Aorta (tissue), 5 donors: ENCODE measurements at regions not wholly inside any gene's neighbourhood (a gene's known extent, or its start where the extent isn't known, plus 50 kb on each side); places are given as distances from the start of the nearest gene placed in this dataset.
"Not testable (repeated sequence)": the region's sequence is repeated elsewhere in the genome, so short reads cannot be mapped to it uniquely, and the experiment has no call there.

ENCODE experiments used
- ATAC-seq: fragments of 200-7000 bp; cut with Tn5 transposase; one replicate; pipeline ENCODE4 v1.9.1; 2022; ENCODE audit warnings: moderate library complexity; ENCODE audit not compliant: low FRiP score
- DNase-seq, 2 donors: peaks; one replicate each; pipeline ENCODE4 v3.0.0-alpha.2; 2020
- H3K27ac ChIP-seq, 2 donors: one replicate each; pipeline ENCODE4 v1.5.1; 2013; ENCODE audit warnings: low read length in 2 of 2, mild to moderate bottlenecking in 2 of 2, moderate library complexity in 2 of 2, control low read depth in 1 of 2, inconsistent platforms in 1 of 2, low read depth in 1 of 2
- H3K27me3 ChIP-seq, 2 donors: one replicate each; pipeline ENCODE4 v1.6.1; 2013; ENCODE audit warnings: control low read depth in 1 of 2, low read length in 1 of 2, mild to moderate bottlenecking in 1 of 2, moderate library complexity in 1 of 2; ENCODE audit not compliant: insufficient read depth in 2 of 2, control insufficient read depth in 1 of 2
- H3K36me3 ChIP-seq, 2 donors: one replicate each; pipeline ENCODE4 v1.6.1; 2013; ENCODE audit warnings: control low read depth in 1 of 2, low read length in 1 of 2, mild to moderate bottlenecking in 1 of 2; ENCODE audit not compliant: insufficient read depth in 2 of 2, control insufficient read depth in 1 of 2
- H3K4me1 ChIP-seq, 2 donors: one replicate each; pipeline ENCODE4 v1.6.1; 2013; ENCODE audit warnings: low read length in 2 of 2, control low read depth in 1 of 2, mild to moderate bottlenecking in 1 of 2, moderate library complexity in 1 of 2; ENCODE audit not compliant: insufficient read depth in 2 of 2, control insufficient read depth in 1 of 2
- H3K4me3 ChIP-seq, 2 donors: one replicate each; pipeline ENCODE4 v1.5.1; 2013; ENCODE audit warnings: low read length in 2 of 2, control low read depth in 1 of 2, mild to moderate bottlenecking in 1 of 2
- H3K9me3 ChIP-seq: one replicate; pipeline ENCODE4 v1.6.1; 2013; ENCODE audit warnings: mild to moderate bottlenecking, low read length; ENCODE audit not compliant: control insufficient read depth
- WGBS, 2 donors: extraction: QIAGEN DNeasy Blood & Tissue Kit; methylation state at CpG; one replicate each; pipeline ENCODE4 v1.1.7; 2013; 5-methylcytosine and 5-hydroxymethylcytosine counted together
- intact Hi-C, 2 donors: fragments of 100-400 bp; cut with DNase I; formaldehyde crosslinking; loops; one replicate each; pipeline versions ENCODE4 v1.14.2 to v1.15.0; 2022
- donor health status: healthy with polysubstance abuse.
- donor health status: Bipolar disorder and iron deficiency.
- donor health status: DM: no; HTN: no; CAD: no.
- donor health status: DM: no; HTN: no; CAD: no.
- donor health status: DM: yes; HTN: yes; CAD: no.

DNA sequence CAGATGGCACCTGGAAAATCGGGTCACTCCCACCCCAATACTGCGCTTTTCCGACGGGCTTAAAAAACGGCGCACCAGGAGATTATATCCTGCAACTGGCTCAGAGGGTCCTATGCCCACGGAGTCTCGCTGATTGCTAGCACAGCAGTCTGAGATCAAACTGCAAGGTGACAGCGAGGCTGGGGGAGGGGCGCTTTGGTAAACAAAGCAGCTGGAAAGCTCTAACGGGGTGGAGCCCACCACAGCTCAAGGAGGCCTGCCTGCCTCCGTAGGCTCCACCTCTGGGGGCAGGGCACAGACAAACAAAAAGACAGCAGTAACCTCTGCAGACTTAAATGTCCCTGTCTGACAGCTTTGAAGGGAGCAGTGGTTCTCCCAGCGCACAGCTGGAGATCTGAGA lies 70.4 kb upstream of the NUDT10 start:
- H3K36me3 ChIP-seq, ATAC-seq, intact Hi-C loops, DNase-seq, H3K4me1 ChIP-seq, H3K27ac ChIP-seq, H3K9me3 ChIP-seq, H3K4me3 ChIP-seq, H3K27me3 ChIP-seq: not testable (repeated sequence)
- WGBS, 2 donors: 79 to 85% methylated on average over 13 of the region's 13 CpGs

- Histone ChIP-seq H3K4me1 (no peaks in the 10 kb centered on the region), H3K4me3 (no peak overlapping the region), H3K27me3 (no peaks in the 10 kb centered on the region), H3K36me3 (no peaks in the 10 kb centered on the region), H3K9me3 (no peaks in the 10 kb centered on the region), H3K27ac (no peak overlapping the region)
- DNase-seq: no peak
- WGBS, 2 donors: 41 to 77% methylated on average over 2 of the region's 2 CpGs
- ATAC-seq: no peak
- intact Hi-C loops: no loop called here
Measured at GRCh38 chrX:51272638-51273037, 60.0 kb upstream of the NUDT10 start.

DNA sequence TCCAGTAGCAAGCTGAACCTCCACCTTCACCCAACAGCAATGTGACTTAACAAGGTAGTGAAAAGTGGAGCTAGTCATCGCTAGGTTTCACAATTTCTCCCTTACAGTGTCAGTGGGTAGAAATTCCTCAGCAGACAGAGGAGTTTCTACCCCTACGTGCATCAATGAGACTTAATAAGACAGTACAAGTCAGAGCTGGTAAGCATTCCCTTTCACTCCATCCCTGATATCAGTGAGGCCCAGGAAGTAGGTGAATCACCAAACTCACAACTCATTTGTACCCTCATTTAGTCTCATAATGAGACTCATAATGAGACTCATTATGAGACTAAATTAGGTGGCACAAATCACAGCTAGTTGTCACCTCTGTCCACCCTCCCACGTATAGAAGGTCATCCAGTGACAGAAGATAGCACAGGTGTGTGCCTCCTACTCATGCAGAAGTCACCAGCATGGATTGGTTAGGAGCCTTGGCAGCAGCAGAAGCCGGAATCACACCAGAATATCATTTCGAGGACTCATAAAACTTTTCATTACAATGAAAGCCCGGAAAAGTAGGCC lies 50.8 kb upstream of the NUDT10 start:
- DNase-seq (no peak), ATAC-seq (no peak)
- Histone ChIP-seq H3K36me3 (no peaks in the 10 kb centered on the region), H3K9me3 (no peaks in the 10 kb centered on the region), H3K27ac (no peak overlapping the region), H3K4me3 (no peak overlapping the region), H3K27me3 (no peaks in the 10 kb centered on the region), H3K4me1 (no peaks in the 10 kb centered on the region)
- WGBS, 2 donors: 72 to 91% methylated on average over 6 of the region's 6 CpGs
- intact Hi-C loops: no loop called here
